C4-2B (cell line): ENCODE measurements at regions not wholly inside any gene's neighbourhood (a gene's known extent, or its start where the extent isn't known, plus 50 kb on each side); places are given as distances from the start of the nearest gene placed in this dataset.
A peak's percentile ranks its signal among the peaks of the same experiment; 100 is the strongest.

Experiments
- H3K27ac ChIP-seq: fragments of 450-650 bp; 2 replicates; pipeline ENCODE4 v1.5.1; 2017
- ZFX ChIP-seq: fragments of 450-650 bp; IDR thresholded peaks from 2 replicates; pipeline ENCODE4 v1.6.1; 2017
- TF ChIP-seq, protein P1 (sequence below): fragments of 450-650 bp; conservative IDR thresholded peaks from 2 replicates; pipeline ENCODE4 v1.5.1; 2017; ENCODE audit warnings: mild to moderate bottlenecking

DNA sequence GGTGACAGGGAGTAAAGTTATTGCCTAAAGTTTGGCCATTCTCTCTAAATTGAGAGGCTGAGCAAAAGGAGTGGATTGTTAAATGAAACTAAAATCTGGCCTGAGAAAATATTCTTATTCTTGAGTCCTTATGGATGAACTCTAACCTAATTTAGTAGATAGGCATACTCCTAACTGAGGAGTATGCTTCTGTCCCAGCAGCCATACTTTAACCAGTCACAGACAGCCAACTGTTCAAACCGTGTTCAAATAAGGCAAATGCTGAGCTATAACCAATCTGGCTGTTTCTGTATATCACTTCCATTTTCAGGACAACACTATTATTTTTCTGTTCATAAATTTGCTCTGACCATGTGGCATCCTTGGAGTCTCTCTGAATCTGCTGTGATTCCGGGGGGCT, 75.9 kb upstream of the RERGL start:
- H3K27ac ChIP-seq, result no peak overlapping the region
- TF ChIP-seq, protein P1, sequence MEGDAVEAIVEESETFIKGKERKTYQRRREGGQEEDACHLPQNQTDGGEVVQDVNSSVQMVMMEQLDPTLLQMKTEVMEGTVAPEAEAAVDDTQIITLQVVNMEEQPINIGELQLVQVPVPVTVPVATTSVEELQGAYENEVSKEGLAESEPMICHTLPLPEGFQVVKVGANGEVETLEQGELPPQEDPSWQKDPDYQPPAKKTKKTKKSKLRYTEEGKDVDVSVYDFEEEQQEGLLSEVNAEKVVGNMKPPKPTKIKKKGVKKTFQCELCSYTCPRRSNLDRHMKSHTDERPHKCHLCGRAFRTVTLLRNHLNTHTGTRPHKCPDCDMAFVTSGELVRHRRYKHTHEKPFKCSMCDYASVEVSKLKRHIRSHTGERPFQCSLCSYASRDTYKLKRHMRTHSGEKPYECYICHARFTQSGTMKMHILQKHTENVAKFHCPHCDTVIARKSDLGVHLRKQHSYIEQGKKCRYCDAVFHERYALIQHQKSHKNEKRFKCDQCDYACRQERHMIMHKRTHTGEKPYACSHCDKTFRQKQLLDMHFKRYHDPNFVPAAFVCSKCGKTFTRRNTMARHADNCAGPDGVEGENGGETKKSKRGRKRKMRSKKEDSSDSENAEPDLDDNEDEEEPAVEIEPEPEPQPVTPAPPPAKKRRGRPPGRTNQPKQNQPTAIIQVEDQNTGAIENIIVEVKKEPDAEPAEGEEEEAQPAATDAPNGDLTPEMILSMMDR, result no peak
- no peak for TF ChIP-seq ZFX

DNA sequence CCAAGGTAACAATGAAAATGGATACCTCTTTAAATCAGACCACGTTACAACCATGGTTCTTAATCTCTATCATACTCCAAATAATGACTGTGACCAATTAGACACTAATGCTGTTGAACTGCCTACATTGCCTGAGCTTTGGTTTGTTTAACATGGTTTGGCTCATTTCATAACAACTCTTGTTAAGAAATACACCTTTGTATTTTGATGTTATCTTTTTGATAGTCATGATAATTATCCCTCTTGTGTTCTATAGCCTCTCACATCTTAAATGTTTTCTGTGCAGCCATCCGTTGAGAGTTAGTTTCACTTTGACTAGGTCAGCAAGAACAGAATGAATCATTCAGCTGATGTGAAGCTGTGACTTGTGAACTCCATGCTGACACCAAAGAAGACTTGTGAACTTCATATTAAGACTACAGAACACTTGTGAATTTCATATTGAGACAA, 75.5 kb upstream of the RERGL start:
- H3K27ac ChIP-seq, result no peak overlapping the region
- TF ChIP-seq, protein P1, result no peak
- no peak for TF ChIP-seq ZFX

DNA sequence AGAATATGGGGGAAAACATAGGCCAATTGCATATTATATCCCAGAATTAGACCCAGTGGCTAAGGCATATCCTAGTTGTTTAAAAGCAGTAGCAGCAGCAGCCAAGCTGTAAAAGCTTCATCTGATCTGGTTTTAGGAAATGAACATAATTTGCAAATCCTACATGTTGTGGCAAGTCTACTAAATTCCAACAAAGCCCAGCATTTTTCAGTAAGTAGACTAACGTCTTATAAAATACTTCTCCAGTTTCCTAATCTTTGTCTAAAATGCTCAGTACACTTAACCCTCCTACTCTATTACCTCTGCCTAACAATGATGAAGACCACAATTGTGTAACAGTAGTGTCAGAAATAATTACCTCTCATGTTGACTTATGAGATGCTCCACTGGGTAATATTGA, 70.9 kb upstream of the RERGL start:
- H3K27ac ChIP-seq, result no peak overlapping the region
- TF ChIP-seq, protein P1, result no peak
- TF ChIP-seq ZFX, result no peak

DNA sequence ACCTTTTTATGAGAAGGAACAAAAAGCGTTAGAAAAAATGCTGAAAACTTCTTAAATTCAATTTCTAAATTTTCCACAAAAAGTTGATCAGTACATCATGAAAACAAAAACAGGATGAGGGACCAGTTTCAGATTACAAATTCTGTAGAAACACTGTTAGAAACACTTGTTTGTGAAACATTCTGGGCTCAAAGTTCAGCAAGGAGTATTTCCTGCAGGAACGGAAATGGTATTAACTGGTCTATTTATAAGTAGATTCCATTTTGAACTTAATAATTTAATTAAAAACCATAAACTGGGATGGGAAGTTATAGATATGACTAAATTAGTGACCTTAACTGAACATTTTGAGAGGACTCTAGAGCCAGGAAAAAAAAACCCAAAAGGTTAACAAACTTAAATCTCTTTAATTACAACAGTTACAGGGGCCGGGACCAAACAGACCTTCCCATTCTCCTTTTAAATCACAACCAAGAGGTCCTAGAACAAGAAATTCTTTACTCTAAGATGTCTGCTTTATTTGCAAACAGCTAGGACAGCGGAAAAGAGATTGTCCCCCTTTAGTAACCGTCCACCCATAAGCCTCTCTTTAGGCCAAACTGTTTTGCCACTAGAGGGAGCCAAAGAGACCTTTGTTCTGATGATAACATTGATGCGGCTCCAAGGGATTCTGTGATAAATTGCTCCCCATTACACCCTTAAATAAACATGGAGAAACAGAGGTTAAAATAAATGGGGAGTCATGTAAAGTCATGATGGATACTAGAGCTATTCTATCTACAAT, 69.0 kb upstream of the RERGL start:
- TF ChIP-seq, protein P1, result peak; percentile 93
- TF ChIP-seq ZFX, result no peak
- no peak overlapping the region for H3K27ac ChIP-seq

DNA sequence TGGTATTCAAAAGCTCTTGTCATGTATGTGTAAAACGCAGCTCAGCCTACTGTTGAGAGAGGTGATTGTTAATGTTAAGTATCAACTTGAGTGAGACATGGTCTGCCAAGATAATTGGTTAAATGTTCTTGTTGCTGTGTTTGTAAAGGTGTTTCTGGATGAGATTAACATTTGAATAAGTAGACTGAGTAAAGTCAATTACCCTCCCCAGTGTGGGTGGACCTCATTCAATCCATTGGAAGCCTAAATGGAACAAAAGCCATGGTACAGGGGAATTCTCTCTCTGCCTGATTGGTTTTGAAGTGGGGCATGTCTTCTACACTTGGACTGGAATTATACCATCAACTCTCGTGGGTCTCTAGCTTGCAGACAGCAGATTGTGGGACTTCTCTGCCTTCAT, 63.8 kb upstream of the RERGL start:
- no peak overlapping the region for H3K27ac ChIP-seq
- TF ChIP-seq, protein P1, result no peak
- no peak for TF ChIP-seq ZFX

DNA sequence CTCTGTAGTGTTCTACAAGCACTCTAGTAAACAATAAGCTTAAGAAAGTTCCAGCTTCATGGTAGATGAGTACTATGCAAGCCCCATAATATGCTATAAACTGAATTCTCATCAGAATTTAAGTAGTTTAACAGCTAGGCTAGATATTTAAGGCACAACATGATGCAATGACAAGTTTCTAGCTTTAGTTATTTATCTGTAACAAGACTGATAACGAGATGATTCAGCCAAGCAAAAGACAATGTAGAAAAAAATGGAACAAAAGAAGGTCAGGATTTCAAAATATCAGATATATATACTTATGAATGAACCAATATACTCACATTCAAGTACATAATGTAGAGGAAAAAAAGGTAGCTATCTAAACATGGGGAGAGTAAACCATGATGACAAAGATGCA, 61.0 kb upstream of the RERGL start:
- no peak overlapping the region for H3K27ac ChIP-seq
- TF ChIP-seq, protein P1, result no peak
- no peak for TF ChIP-seq ZFX

DNA sequence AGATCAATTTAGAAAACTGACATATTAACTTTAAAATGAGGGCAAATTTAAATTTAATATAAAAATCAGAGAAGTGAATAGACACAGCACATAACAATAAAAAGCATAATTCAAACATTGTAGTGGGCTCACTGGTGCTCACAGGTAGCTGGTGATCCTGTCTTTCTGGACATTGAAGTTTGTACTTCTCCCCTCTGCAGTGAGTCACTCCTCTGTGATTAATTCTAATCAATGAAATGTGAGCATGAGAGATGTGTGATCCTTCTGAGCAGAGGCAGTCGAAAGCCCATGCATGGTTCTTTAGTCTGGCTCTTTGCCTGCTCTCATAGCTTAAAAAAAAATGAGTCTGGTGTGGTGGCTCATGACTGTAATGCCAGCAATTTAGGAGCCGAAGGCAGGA, 59.0 kb upstream of the RERGL start:
- TF ChIP-seq, protein P1, result no peak
- no peak for TF ChIP-seq ZFX
- no peak overlapping the region for H3K27ac ChIP-seq
